ENCODE measurements at regions not wholly inside any gene's neighbourhood (a gene's known extent, or its start where the extent isn't known, plus 50 kb on each side); places are given as distances from the start of the nearest gene placed in this dataset.
A peak's percentile ranks its signal among the peaks of the same experiment; 100 is the strongest.

- peaks cover 4% of the 10 kb centered on the region for H3K27me3 ChIP-seq (ENCODE audit: control insufficient read depth, insufficient read depth, low read length)
- H3K9me3 ChIP-seq (replicated peaks; ENCODE audit: control insufficient read depth, low read depth, low read length): peaks cover 2% of the 10 kb centered on the region
- H3K27ac ChIP-seq (ENCODE audit: low read length): no peak overlapping the region
- H3K4me1 ChIP-seq (ENCODE audit: control insufficient read depth, insufficient read depth, low read length): no peaks in the 10 kb centered on the region
- DNase-seq: no peak
- WGBS (ENCODE audit: insufficient coverage): no CpG with 5 or more reads among the region's 1 CpG
- H3K36me3 ChIP-seq (ENCODE audit: control insufficient read depth, insufficient read depth, low read length): no peaks in the 10 kb centered on the region
- no peak overlapping the region for H3K4me3 ChIP-seq (ENCODE audit: low read length)
These were observed 82.9 kb upstream of the MED14 start for GRCh38 chrX:40818236-40818635.

GRCh38 chrX:40821780-40822179 lies 86.4 kb upstream of the MED14 start:
- no peak overlapping the region for H3K4me3 ChIP-seq (ENCODE audit: low read length)
- H3K4me1 ChIP-seq (ENCODE audit: control insufficient read depth, insufficient read depth, low read length): no peaks in the 10 kb centered on the region
- DNase-seq: no peak
- H3K27me3 ChIP-seq (ENCODE audit: control insufficient read depth, insufficient read depth, low read length): peaks cover 8% of the 10 kb centered on the region
- H3K27ac ChIP-seq (ENCODE audit: low read length): no peak overlapping the region
- no peaks in the 10 kb centered on the region for H3K9me3 ChIP-seq (replicated peaks; ENCODE audit: control insufficient read depth, low read depth, low read length)
- no CpG with 5 or more reads among the region's 4 CpGs for WGBS (ENCODE audit: insufficient coverage)
- no peaks in the 10 kb centered on the region for H3K36me3 ChIP-seq (ENCODE audit: control insufficient read depth, insufficient read depth, low read length)

GRCh38 chrX:40827331-40827730 lies 92.0 kb upstream of the MED14 start:
- no peak overlapping the region for H3K27ac ChIP-seq (ENCODE audit: low read length)
- H3K4me1 ChIP-seq (ENCODE audit: control insufficient read depth, insufficient read depth, low read length): no peaks in the 10 kb centered on the region
- H3K4me3 ChIP-seq (ENCODE audit: low read length): no peak overlapping the region
- DNase-seq: no peak
- H3K9me3 ChIP-seq (replicated peaks; ENCODE audit: control insufficient read depth, low read depth, low read length): no peaks in the 10 kb centered on the region
- no peaks in the 10 kb centered on the region for H3K36me3 ChIP-seq (ENCODE audit: control insufficient read depth, insufficient read depth, low read length)
- WGBS (ENCODE audit: insufficient coverage): 84% methylated on average over 3 of the region's 4 CpGs
- H3K27me3 ChIP-seq (ENCODE audit: control insufficient read depth, insufficient read depth, low read length): peaks cover 19% of the 10 kb centered on the region

- Histone ChIP-seq H3K9me3 (replicated peaks; ENCODE audit: control insufficient read depth, low read depth, low read length) (no peaks in the 10 kb centered on the region), H3K4me3 (ENCODE audit: low read length) (no peak overlapping the region), H3K27me3 (ENCODE audit: control insufficient read depth, insufficient read depth, low read length) (peaks cover 24% of the 10 kb centered on the region), H3K4me1 (ENCODE audit: control insufficient read depth, insufficient read depth, low read length) (no peaks in the 10 kb centered on the region), H3K27ac (ENCODE audit: low read length) (no peak overlapping the region), H3K36me3 (ENCODE audit: control insufficient read depth, insufficient read depth, low read length) (no peaks in the 10 kb centered on the region)
- WGBS (ENCODE audit: insufficient coverage): 85% methylated on average over 12 of the region's 12 CpGs
- DNase-seq: no peak
These were observed 96.4 kb upstream of the MED14 start for GRCh38 chrX:40831750-40832149.

- H3K4me1 ChIP-seq (ENCODE audit: control insufficient read depth, insufficient read depth, low read length): no peaks in the 10 kb centered on the region
- H3K27me3 ChIP-seq (ENCODE audit: control insufficient read depth, insufficient read depth, low read length): peaks cover 20% of the 10 kb centered on the region
- H3K4me3 ChIP-seq (ENCODE audit: low read length): no peak overlapping the region
- DNase-seq: no peak
- H3K9me3 ChIP-seq (replicated peaks; ENCODE audit: control insufficient read depth, low read depth, low read length): no peaks in the 10 kb centered on the region
- no peak overlapping the region for H3K27ac ChIP-seq (ENCODE audit: low read length)
- H3K36me3 ChIP-seq (ENCODE audit: control insufficient read depth, insufficient read depth, low read length): no peaks in the 10 kb centered on the region
- WGBS (ENCODE audit: insufficient coverage): 91% methylated on average over 38 of the region's 39 CpGs
These were observed 97.4 kb upstream of the MED14 start for GRCh38 chrX:40832723-40833122.

- Histone ChIP-seq H3K27ac (ENCODE audit: low read length) (no peak overlapping the region), H3K27me3 (ENCODE audit: control insufficient read depth, insufficient read depth, low read length) (peaks cover 19% of the 10 kb centered on the region), H3K4me3 (ENCODE audit: low read length) (no peak overlapping the region), H3K36me3 (ENCODE audit: control insufficient read depth, insufficient read depth, low read length) (no peaks in the 10 kb centered on the region), H3K4me1 (ENCODE audit: control insufficient read depth, insufficient read depth, low read length) (no peaks in the 10 kb centered on the region), H3K9me3 (replicated peaks; ENCODE audit: control insufficient read depth, low read depth, low read length) (no peaks in the 10 kb centered on the region)
- DNase-seq: no peak
- 94% methylated on average over 29 of the region's 33 CpGs for WGBS (ENCODE audit: insufficient coverage)
These were observed 98.9 kb upstream of the MED14 start for GRCh38 chrX:40834225-40834624.

GRCh38 chrX:40835526-40835925 lies 100.2 kb upstream of the MED14 start:
- H3K4me3 ChIP-seq (ENCODE audit: low read length): no peak overlapping the region
- no peak overlapping the region for H3K27ac ChIP-seq (ENCODE audit: low read length)
- H3K4me1 ChIP-seq (ENCODE audit: control insufficient read depth, insufficient read depth, low read length): no peaks in the 10 kb centered on the region
- DNase-seq: no peak
- 74% methylated on average over 6 of the region's 7 CpGs for WGBS (ENCODE audit: insufficient coverage)
- H3K36me3 ChIP-seq (ENCODE audit: control insufficient read depth, insufficient read depth, low read length): no peaks in the 10 kb centered on the region
- peaks cover 16% of the 10 kb centered on the region for H3K27me3 ChIP-seq (ENCODE audit: control insufficient read depth, insufficient read depth, low read length)
- no peaks in the 10 kb centered on the region for H3K9me3 ChIP-seq (replicated peaks; ENCODE audit: control insufficient read depth, low read depth, low read length)

- 95% methylated on average over 2 of the region's 2 CpGs for WGBS (ENCODE audit: insufficient coverage)
- no peak for DNase-seq
- Histone ChIP-seq H3K4me1 (ENCODE audit: control insufficient read depth, insufficient read depth, low read length) (peaks cover 2% of the 10 kb centered on the region), H3K4me3 (ENCODE audit: low read length) (no peak overlapping the region), H3K36me3 (ENCODE audit: control insufficient read depth, insufficient read depth, low read length) (no peaks in the 10 kb centered on the region), H3K27ac (ENCODE audit: low read length) (no peak overlapping the region), H3K27me3 (ENCODE audit: control insufficient read depth, insufficient read depth, low read length) (peaks cover 3% of the 10 kb centered on the region), H3K9me3 (replicated peaks; ENCODE audit: control insufficient read depth, low read depth, low read length) (peaks cover 14% of the 10 kb centered on the region)
These were observed 108.3 kb upstream of the MED14 start for GRCh38 chrX:40843643-40844042.

- H3K36me3 ChIP-seq (ENCODE audit: control insufficient read depth, insufficient read depth, low read length): no peaks in the 10 kb centered on the region
- peaks cover 2% of the 10 kb centered on the region for H3K4me1 ChIP-seq (ENCODE audit: control insufficient read depth, insufficient read depth, low read length)
- no peak for DNase-seq
- H3K4me3 ChIP-seq (ENCODE audit: low read length): no peak overlapping the region
- H3K27ac ChIP-seq (ENCODE audit: low read length): no peak overlapping the region
- H3K9me3 ChIP-seq (replicated peaks; ENCODE audit: control insufficient read depth, low read depth, low read length): peaks cover 14% of the 10 kb centered on the region
- H3K27me3 ChIP-seq (ENCODE audit: control insufficient read depth, insufficient read depth, low read length): peaks cover 3% of the 10 kb centered on the region
- no CpG with 5 or more reads among the region's 2 CpGs for WGBS (ENCODE audit: insufficient coverage)
These were observed 109.1 kb upstream of the MED14 start for GRCh38 chrX:40844471-40844870.

- Histone ChIP-seq H3K4me1 (ENCODE audit: control insufficient read depth, insufficient read depth, low read length) (peaks cover 2% of the 10 kb centered on the region), H3K27ac (ENCODE audit: low read length) (peak overlapping the region; percentile 48), H3K36me3 (ENCODE audit: control insufficient read depth, insufficient read depth, low read length) (no peaks in the 10 kb centered on the region), H3K4me3 (ENCODE audit: low read length) (no peak overlapping the region), H3K27me3 (ENCODE audit: control insufficient read depth, insufficient read depth, low read length) (peaks cover 3% of the 10 kb centered on the region), H3K9me3 (replicated peaks; ENCODE audit: control insufficient read depth, low read depth, low read length) (peaks cover 14% of the 10 kb centered on the region)
- DNase-seq: peak; percentile 95
- no CpG with 5 or more reads among the region's 5 CpGs for WGBS (ENCODE audit: insufficient coverage)
These were observed 110.1 kb upstream of the MED14 start for GRCh38 chrX:40845331-40845911.
